Daoy (cell line): ENCODE measurements at regions not wholly inside any gene's neighbourhood (a gene's known extent, or its start where the extent isn't known, plus 50 kb on each side); places are given as distances from the start of the nearest gene placed in this dataset.

Experiments
- DNase-seq: peaks from one replicate; pipeline ENCODE4 v3.0.0-alpha.2; 2015; ENCODE audit warnings: low read depth

DNA sequence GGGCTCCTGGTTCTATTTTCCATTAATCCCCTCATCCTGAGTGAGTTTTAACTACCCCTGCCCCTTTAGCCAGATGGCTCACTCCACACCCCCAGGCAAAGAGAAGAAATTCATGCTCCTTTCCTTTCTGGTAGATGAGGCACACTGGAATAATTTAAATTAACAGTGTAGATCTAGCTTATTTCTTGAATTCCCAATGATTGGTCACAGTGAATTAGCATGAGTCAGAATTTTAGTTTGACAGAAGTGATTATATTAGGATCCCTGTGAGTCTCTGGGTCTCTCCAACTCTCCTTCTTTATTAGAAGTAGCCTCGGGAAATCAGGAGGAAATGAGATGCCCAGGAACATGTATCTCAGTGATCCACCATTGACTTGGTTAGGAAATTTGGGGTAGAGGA is 103.1 kb upstream of the KAZN start:
- DNase-seq, result no peak

DNA sequence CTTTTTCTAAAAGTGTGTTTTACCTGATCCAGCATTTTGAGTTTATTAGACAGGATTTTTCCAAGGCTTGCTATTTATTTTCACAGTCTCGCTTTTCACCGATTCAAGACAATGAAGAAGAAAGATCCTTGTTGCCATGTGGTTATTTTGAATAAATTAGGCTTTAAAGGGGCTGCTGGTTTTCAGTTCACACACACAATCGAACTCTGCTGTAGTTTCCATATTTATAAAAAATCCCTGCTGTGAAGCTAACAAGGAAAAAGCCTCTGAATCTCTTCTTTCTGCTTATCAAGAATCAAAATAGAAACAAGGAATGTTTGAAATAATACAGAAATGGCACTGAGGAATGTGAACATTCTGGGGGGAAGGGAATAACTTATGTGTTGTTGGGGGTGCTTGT is 102.5 kb upstream of the KAZN start:
- DNase-seq, result no peak

DNA sequence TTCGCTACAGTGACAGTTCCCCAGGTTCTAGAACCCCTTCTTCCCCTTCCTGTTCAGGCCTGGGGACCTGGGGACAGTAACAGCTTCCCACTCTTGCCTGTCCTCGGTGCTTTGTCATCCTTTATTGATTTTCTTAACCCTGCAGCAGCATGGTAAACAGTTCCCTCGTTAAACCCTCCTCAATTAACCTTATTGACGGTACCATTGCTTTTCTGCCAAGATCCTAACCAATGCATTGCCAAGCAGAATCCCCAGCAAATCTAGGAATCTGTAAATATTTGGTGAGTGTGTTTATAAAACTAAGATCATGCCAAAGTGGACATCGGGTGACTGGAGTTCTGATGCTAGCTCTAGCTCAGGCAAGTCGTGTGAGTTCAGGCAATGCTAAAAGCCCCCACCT is 99.6 kb upstream of the KAZN start:
- no peak for DNase-seq

DNA sequence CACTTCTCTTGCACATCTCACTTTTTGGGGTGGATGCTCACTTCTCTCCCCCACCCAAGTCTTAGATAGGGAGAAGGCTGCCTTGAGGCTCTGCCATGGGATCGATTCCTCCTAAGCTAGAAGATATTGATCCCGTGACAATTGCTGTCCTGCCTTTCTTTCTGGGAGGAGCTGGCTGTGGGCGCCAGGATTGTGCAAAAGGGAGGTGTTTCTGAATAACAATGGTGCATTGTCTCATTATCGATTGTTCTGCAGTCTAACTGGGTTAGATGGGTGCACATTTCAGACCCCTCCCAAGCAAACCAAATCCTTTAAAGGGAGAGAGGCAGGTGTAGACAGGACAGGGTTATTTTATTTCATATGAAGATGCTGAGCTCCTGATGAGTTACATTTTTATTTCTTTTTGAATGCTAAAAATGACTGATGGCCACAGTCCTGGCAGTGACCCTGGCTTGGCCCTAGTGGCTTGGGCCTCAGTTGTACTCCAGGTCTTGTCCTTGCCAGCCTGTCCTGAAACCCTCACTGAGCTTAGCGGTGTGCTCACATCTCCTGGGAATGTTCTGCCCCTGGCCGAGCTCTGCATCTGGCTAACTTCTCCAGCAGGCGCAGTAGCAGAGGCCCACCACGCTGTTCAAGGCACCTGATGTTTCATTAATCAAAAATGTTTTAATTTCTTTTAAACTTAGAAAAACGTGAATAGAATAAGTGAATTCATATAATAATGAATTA is 99.0 kb upstream of the KAZN start:
- no peak for DNase-seq

DNA sequence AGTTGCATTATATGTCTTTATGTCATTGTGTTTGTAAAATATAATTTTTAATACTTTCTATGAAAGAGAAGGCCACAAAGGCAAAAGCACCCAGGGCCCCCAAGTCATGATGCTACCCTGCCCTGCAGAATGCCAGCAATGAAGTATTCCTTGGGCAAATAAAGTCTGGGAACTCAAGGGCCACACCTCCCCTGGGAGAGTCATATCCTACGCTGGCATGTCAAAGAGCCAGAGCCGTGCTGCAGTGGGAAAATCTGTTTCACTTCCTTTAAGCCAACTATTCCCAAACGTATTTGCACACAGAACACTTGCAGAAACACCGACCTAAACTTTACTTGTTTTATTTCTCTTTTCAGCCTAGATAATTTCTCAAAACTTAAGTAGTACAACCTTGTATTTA is 98.4 kb upstream of the KAZN start:
- peak; percentile 38 for DNase-seq

DNA sequence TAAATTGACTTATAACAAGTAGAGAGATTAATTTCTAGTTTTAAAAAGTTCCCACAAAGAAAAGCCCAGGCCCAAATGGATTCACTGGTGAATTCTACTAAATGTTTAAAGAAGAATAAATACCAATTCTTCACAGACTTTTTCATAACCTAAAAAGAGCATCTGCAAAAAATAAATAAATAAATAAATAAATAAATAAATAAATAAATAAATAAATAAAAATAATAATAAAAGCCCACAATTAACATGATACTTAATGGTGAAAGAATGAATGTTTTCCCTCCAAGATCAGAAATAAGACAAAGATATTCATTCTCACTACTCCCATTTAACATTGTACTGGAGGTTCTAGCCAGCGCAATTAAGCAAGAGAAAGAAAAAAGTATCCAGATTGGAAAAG is 97.6 kb upstream of the KAZN start:
- DNase-seq, result no peak

DNA sequence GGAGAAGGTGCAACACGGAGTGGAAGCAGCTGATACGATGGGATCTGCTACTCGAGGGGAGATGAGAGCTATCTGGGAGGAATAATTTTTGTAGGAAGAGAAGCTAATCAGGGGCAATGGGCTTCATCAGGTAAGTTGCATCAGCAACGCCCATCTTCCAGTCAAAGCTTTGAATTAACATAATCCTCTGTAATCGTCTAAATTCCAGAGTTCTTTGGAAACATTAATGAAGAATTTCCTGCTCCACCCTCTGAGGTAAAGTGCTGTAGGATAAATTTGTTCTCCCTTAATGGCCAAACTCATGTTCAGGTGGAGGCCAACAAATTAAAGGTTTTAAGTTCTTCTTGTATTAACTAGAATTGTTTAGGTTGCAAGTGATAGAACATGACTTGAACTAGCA is 94.0 kb upstream of the KAZN start:
- DNase-seq, result no peak

DNA sequence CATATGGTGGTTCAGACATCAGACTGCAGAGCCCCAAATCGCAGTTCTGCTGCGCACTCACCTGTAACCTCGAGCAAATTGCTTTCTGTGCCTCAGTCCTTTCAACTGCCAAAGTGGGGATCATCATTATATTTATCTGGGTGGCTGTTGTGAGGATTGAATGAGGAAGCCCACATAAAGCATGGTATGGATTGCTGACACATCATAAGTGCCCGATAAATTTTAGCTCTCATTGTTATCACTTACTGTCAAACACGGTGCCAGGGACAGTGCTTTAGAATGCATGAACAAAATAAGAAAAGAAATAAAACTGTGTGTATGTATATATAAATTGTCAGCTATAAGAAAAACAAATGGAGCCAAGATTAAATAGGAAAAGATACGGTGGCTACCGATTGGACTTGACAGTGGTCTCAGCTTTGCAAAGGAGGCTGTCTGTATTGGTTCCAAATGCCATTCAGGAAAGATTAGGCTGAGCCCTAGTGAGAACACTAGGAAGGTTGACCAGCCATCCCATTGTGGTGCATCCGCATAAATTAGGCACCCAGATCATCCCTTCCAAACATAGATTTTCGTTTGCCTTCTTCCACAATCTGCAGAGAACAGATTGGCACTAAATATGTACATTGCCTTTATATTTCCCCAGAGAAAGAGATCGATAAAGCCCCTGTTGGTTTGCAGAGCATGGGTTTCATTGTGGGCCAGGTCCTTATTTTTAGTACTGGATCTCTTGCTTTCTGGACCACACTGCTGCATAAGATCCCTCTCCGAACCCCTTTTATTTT is 91.8 kb upstream of the KAZN start:
- no peak for DNase-seq

DNA sequence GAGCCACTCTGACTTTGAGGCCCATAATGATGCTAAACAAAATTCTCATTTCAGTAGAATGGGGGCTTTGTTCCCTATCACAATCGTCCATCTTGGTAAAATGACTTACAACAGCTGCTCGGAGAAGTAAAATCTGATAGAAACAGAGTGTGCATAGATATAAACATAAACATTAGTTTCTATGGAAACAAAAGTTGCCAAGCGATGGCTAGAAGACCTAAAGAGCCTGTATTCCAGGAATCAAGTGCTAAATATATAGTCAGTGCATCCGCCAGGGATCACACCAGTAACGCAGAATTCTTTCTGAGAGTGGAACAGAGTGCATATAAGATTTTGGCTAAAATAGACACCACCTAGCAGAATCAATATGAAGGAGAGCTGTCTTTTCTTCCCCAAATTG is 91.2 kb upstream of the KAZN start:
- DNase-seq, result no peak

DNA sequence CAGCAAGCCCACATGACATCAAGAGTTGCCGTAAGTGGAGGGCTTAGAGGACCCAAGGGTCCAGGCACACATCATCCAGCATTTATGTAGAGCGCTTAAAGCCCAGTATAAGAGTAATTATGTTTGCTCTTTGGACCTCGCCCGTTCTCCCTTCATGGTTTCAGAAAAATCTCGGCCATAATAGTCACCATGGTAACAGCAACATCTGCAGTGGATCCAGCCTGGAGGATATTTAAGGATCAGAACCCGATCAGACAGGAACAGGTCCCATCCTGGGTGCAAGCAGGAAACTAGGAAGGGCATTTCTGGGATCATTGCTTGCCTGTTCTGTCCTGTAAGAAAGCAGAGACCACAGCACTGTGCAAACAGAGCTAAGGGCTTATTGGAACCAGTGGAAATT is 89.9 kb upstream of the KAZN start:
- no peak for DNase-seq

DNA sequence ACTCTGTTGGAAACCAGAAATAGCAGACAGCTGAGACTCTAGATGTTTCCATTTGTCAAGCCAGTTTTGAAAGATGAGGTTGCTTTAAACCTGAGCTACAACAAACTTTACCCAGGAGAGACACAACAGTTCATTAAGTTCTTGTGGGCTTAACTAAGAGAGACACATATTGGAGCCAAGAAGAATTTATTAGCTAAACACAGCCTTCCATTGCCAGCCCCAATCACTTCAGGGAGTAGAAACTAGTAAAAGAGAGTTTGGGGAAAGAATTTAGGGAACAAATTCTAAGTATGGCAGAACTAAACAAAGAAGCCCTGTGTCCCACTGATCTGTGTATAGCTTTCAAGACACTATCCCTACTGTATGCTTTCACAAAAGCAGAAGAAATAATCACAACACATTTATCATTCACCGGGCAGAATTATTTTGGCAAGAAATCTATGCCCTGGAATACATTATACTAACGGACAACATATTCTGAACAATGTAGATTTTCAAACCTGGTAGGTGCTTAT is 87.3 kb upstream of the KAZN start:
- no peak for DNase-seq

DNA sequence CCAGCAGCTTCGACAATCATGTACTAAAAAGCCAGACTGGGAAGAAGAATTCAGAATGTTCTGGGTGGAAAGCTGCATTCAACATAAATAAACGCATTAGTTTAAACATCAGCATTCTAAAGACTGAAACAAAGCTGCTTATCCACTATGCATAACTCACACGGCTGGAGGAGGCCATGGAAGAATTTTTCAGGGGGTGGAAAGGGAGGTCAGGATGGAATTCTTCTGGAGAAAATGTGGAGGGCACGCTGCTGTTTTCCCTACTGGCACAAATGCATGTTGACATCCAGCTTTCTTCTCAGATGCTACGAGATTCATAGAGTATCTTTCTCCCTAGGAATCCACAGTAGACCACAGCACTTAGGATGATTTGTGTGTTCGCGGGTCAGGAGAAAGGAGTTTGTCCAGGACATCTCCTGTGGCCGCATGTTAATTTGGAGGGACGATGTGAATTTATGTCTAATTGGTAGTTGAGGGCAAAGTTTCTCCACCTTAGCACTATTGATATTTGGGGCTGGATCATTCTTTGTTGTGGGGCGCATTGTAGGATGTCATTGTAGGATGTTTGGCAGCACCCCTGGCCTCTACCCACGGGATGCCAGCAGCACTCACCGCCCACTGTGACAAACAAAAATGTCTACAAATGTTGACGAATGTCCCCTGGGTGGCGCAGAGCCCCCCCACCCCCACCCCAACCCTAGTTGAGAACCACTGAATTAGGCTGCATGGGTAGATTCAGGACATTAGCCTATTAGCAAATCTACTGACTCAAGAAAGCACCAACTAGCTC is 86.5 kb upstream of the KAZN start:
- DNase-seq, result no peak

DNA sequence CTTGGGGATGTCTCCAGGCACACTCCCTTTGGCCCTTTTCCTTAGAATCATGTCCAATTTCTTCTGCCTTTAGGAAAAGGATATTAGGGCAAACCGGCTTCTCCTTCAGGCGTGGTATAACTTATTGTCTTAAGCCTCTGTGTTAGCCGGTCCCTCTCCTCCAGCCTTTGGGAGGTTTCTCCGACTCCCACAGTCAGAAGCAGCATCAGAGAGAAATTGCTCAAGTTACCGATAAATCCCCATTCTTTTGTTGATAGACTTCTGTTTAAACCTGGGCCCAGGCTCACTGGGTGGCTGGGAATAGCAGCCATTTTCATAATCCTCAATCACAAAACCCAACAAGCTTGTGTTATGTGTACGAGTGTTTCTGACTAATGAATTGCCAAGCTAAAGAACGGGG is 85.4 kb upstream of the KAZN start:
- no peak for DNase-seq

DNA sequence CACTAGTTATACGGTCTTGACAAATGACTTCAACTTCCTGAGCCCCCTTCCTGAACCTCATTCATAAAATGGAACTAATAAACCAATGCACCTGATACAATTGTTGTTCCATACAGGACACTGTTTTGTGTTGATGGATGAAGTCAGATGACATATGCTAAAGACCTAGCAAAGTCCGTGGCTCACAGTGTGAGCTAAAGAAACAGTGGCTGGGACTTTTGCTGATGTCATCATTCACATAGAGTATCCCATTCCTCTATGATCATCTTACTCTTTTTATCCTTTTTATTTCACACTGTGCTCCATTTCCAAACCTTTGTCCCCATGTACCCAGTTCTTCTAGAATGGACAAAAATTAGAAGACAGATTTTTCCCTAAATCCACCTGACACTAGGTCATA is 83.7 kb upstream of the KAZN start:
- no peak for DNase-seq

DNA sequence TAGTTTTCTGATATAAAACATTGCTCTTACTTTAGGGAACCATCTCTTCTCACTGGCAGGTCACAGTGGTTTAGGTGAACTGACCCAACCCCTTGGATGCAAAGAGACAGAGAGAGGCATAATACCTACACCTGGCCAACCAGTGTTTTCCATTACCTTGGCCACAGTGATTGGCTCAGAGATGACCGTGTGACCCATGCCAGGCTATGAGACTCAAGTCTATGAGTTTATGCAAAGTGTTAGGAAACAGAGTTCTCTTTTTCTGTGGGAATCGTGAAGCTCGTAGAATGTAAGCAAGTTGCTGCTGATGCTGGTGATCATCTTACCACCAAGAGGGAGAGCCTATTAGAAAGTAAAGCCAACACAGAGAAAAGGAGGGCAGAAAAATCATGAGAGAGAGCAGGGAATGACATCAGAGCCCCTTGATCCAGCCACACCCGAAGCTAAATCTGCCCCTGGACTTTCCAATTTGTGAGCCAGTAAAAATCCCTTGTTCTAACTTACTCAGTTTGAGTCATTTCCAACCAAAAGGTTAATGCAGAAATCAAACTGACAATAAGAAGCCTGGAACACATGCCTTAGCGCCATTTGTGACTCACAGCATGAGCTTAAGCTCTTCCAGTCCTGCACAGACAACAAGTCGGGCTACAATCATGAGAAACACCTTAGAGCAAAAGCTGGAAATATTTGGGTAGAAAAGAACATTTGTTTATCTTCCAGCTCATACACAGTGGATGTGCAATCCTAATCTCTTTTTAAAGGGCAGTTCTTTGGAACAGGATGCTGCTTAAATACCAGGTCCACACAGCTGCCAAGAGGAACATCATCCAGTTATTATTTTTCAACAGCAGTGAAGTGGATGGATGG is 81.3 kb upstream of the KAZN start:
- peak; percentile 88 for DNase-seq

DNA sequence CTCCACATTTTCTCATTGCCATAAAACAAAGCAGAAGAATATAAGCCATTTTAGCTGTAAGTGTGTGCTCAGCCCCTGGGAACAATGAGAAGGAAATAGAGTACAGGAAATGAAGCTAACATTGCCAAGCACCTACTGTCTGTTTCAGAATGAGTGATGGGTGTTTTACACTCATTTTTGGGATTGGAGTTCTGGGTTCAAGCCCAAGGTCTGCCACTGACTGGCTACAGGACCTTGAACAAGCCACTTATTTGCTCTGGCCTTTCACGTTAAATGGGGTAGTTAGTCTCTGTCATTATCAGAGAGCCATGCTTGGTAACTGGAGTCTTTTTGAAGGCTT is 80.7 kb upstream of the KAZN start:
- no peak for DNase-seq

DNA sequence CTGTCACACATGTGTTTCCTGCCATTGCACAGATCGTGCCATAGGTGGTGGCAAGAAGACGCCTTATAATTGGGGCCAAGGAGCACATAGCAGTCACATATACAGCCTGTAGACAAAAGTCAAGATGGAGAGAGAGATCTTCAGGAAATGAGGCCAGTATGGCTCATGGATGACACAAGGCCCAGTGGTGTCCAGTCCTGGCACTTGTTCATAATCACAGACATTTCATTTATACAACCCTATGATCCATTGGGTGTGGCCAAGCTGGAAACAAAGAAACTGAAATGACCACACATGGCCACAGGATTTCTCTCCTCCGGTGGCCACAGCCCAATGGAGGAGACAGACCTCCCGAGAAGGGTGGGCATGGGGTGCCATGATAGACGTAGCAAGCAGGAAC is 78.5 kb upstream of the KAZN start:
- DNase-seq, result peak; percentile 10

DNA sequence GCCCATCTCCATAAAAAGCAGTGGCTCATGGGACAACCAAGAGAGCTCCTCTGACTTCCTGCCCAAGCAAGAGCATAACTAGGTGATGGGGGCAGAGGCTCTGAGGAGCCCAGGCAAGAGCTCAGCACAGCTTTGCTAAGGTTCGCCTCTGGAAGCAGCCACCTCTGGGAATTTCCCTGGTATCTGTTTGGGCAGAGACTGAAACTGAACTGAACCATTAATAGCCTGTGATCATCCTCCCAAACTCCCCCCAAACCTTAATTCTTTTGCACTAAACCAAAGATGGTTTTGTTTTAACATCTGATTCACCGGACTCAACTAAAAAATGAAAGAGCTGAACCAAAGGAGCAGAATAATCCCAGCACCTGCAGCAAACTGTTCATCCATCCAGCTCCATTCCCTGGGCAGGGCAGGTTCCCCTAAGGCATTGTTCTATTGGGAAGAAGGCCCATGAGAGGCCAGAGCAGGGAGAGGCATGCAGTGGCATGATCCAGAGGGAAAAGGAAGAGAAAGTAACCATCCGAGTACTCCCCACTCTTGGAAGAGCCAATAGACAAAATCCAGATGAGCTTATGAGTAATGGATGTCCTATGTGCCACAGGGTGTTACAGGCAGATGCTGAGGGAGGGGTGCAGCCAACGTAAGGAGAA is 77.8 kb upstream of the KAZN start:
- DNase-seq, result no peak

DNA sequence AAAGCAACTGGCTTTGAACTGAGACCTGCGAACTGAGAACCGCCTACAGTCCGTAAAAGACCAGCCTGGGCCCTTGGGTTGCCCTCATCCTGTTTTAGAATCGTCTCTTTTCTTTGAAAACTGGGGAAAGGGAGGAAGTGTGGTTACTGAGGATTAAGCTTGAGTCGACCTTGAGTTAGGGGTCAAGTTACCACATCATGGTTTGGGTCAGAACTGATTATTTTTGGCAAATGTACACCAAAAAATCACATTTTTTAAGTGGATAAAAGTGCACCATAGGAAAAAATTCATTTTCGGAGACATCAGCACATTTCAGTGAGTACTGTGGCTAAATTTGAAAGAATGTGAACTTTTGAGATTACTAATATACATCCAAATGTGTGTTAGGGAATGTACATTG is 76.9 kb upstream of the KAZN start:
- DNase-seq, result no peak

DNA sequence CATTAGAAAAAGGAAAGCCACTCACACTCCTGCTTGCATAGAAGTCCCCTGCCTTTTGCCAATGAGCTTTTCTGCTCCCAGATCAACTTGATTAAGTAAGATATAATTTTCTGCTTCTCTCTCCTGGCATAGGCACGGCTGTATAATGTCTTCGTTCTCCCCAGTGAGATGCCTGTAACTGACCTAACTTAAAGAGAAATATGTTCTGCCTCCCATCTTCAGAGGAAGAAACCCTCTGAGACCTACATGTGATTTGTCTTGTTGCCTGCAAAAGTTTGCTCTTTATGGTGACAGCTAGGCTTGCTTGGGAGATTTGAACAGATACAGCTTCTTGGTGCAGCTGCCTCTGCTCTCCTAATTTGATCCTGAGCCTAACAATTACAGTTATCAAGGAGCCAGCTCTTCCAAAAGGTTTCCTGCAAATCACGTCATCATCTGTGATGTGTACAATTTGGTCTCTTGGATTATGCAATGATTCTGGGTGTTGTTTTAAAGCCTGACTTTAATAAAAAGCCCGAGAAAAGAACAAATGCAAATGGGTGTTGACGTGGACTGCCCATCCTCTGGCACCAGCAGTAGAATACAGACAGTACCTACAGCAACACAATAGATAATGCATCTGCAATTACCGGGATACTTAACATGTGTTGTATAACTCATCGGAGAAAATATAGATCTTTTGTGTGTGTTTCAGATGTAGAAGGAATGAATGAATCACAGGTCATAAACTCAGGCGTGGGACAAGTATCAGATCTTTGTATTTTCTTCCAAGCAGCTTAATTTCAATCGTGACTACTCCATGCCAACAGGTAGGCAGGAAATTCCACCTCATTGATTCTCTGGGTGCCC is 76.2 kb upstream of the KAZN start:
- peak; percentile 9 for DNase-seq
